Lung (tissue), 11 donors: ENCODE measurements at regions not wholly inside any gene's neighbourhood (a gene's known extent, or its start where the extent isn't known, plus 50 kb on each side); places are given as distances from the start of the nearest gene placed in this dataset.

Experiments
- ATAC-seq: fragments of 200-7000 bp; cut with Tn5 transposase; one replicate; pipeline ENCODE4 v1.9.1; 2020; ENCODE audit warnings: moderate number of reproducible peaks; ENCODE audit not compliant: insufficient read depth, low FRiP score
- DNase-seq, 3 donors: peaks; one replicate each; pipeline ENCODE4 v3.0.0-alpha.2; 2013 to 2017
- H3K27ac ChIP-seq, 2 donors: one replicate each; pipeline ENCODE4 v1.5.1; 2013; ENCODE audit warnings: mild to moderate bottlenecking in 2 of 2, moderate library complexity in 2 of 2, control low read depth in 1 of 2, inconsistent platforms in 1 of 2, low read depth in 1 of 2, low read length in 1 of 2
- H3K27me3 ChIP-seq, 3 donors: one replicate each; pipeline ENCODE4 v1.5.1; 2013; ENCODE audit warnings: low read length in 2 of 3; ENCODE audit not compliant: control insufficient read depth in 3 of 3, insufficient read depth in 3 of 3
- H3K36me3 ChIP-seq, 4 donors: one replicate each; pipeline ENCODE4 v1.5.1; 2013; ENCODE audit warnings: low read length in 4 of 4, mild to moderate bottlenecking in 1 of 4, moderate library complexity in 1 of 4; ENCODE audit not compliant: control insufficient read depth in 4 of 4, insufficient read depth in 4 of 4
- H3K4me1 ChIP-seq, 5 donors: one replicate each; pipeline ENCODE4 v1.5.1; 2013; ENCODE audit warnings: low read length in 5 of 5, mild to moderate bottlenecking in 2 of 5, moderate library complexity in 1 of 5; ENCODE audit not compliant: control insufficient read depth in 5 of 5, insufficient read depth in 5 of 5
- H3K4me3 ChIP-seq: one replicate; pipeline ENCODE4 v1.5.1; 2013; ENCODE audit warnings: mild to moderate bottlenecking, control low read depth, moderate library complexity
- H3K9ac ChIP-seq, 2 donors: one replicate each; pipeline ENCODE4 v1.5.1; 2013; ENCODE audit warnings: low read length in 2 of 2, control low read depth in 1 of 2; ENCODE audit not compliant: insufficient read depth in 1 of 2
- H3K9me3 ChIP-seq, 4 donors: one replicate each; pipeline ENCODE4 v1.5.1; 2013; ENCODE audit warnings: low read length in 3 of 4, mild to moderate bottlenecking in 1 of 4, moderate library complexity in 1 of 4; ENCODE audit not compliant: control insufficient read depth in 4 of 4, insufficient read depth in 3 of 4
- WGBS, 2 donors: extraction: QIAGEN DNeasy Blood & Tissue Kit; methylation state at CpG; one replicate each; pipeline ENCODE4 v1.1.7; 2013; 5-methylcytosine and 5-hydroxymethylcytosine counted together
- TF ChIP-seq, protein P1 (sequence below): IDR thresholded peaks from 2 replicates; pipeline ENCODE4 v1.5.1; 2012; ENCODE audit warnings: mild to moderate bottlenecking; ENCODE audit errors: control extremely low read depth, extremely low read depth
- donor health status: control.
- donor health status: control.
- donor health status: Bipolar disorder and iron deficiency.
- donor health status: healthy.
- donor health status: DM: yes; HTN: yes; CAD: no.

GRCh38 chrX:46366381-46367207 lies 178.6 kb downstream of the ZNF674 start:
- no peak overlapping the region for H3K4me3 ChIP-seq
- H3K27me3 ChIP-seq: no peaks in the 10 kb centered on the region
- H3K9me3 ChIP-seq: no peaks in the 10 kb centered on the region
- 68 to 94% methylated on average over 2 of the region's 2 CpGs for WGBS, 2 donors
- ATAC-seq (no peak), DNase-seq (no peak)
- H3K36me3 ChIP-seq: no peaks in the 10 kb centered on the region
- H3K9ac ChIP-seq: no peak overlapping the region
- TF ChIP-seq, protein P1, sequence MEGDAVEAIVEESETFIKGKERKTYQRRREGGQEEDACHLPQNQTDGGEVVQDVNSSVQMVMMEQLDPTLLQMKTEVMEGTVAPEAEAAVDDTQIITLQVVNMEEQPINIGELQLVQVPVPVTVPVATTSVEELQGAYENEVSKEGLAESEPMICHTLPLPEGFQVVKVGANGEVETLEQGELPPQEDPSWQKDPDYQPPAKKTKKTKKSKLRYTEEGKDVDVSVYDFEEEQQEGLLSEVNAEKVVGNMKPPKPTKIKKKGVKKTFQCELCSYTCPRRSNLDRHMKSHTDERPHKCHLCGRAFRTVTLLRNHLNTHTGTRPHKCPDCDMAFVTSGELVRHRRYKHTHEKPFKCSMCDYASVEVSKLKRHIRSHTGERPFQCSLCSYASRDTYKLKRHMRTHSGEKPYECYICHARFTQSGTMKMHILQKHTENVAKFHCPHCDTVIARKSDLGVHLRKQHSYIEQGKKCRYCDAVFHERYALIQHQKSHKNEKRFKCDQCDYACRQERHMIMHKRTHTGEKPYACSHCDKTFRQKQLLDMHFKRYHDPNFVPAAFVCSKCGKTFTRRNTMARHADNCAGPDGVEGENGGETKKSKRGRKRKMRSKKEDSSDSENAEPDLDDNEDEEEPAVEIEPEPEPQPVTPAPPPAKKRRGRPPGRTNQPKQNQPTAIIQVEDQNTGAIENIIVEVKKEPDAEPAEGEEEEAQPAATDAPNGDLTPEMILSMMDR: no peak
- no peak overlapping the region for H3K27ac ChIP-seq
- H3K4me1 ChIP-seq: no peaks in the 10 kb centered on the region

DNA sequence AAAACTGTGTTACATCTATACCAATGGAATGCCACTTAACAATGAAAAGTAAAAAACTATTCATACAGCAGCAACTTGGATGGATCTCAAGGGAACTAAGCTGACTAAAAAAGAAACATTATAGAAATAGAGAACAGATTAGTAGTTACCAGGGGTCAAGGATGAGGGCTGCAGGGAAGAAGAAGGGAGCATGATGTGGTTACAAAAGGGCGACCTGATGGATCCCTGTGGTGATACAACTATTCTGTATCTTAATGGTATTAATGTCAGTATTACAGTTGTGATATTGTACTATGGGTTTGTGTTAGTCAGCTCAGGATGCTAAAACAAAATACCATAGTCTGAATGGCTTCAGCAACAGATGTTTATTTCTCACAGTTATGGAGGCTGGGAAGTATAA lies 190.7 kb downstream of the ZNF674 start:
- Histone ChIP-seq H3K4me3 (no peak overlapping the region), H3K27ac (no peak overlapping the region), H3K4me1 (no peaks in the 10 kb centered on the region), H3K36me3 (no peaks in the 10 kb centered on the region), H3K9me3 (peaks cover 0 to 10% (median 5%) of the 10 kb centered on the region in 4 donors), H3K27me3 (no peaks in the 10 kb centered on the region), H3K9ac (no peak overlapping the region)
- ATAC-seq: no peak
- WGBS, 2 donors: 70 to 94% methylated on average over 1 of the region's 1 CpG
- DNase-seq: no peak
- TF ChIP-seq, protein P1: no peak

GRCh38 chrX:46341767-46342322 lies 203.4 kb downstream of the ZNF674 start:
- 9 to 64% methylated on average over 1 of the region's 1 CpG for WGBS, 2 donors
- no peak overlapping the region for H3K27ac ChIP-seq
- no peaks in the 10 kb centered on the region for H3K4me1 ChIP-seq
- H3K9ac ChIP-seq: no peak overlapping the region
- TF ChIP-seq, protein P1: no peak
- H3K36me3 ChIP-seq: no peaks in the 10 kb centered on the region
- ATAC-seq: no peak
- H3K27me3 ChIP-seq: peaks cover 0 to 5% (median 0%) of the 10 kb centered on the region in 3 donors
- no peaks in the 10 kb centered on the region for H3K9me3 ChIP-seq
- no peak overlapping the region for H3K4me3 ChIP-seq
- DNase-seq: no peak
